Tibial nerve (tissue), 4 donors: ENCODE measurements at regions not wholly inside any gene's neighbourhood (a gene's known extent, or its start where the extent isn't known, plus 50 kb on each side); places are given as distances from the start of the nearest gene placed in this dataset.

ENCODE experiments used
- CTCF ChIP-seq, 5 experiments: fragments of 200-600 bp in 3 of 5; fragments of 450-650 bp in 2 of 5; sonication (generic) in 3 of 5; IDR thresholded peaks; one replicate each; pipeline ENCODE4 v1.5.1; 2016 to 2019; ENCODE audit warnings: antibody characterized with exemption in 5 of 5, mild to moderate bottlenecking in 3 of 5, moderate library complexity in 2 of 5
- EP300 ChIP-seq, 2 donors: sonication (generic); formaldehyde crosslinking; IDR thresholded peaks; one replicate each; pipeline ENCODE4 v1.6.1; 2017; ENCODE audit warnings: antibody characterized with exemption in 2 of 2, mild to moderate bottlenecking in 1 of 2
- POLR2A ChIP-seq, 2 donors: fragments of 450-650 bp; IDR thresholded peaks; one replicate each; pipeline ENCODE4 v1.6.1; 2017; ENCODE audit warnings: antibody characterized with exemption in 2 of 2, mild to moderate bottlenecking in 2 of 2, moderate library complexity in 2 of 2

- TF ChIP-seq CTCF (IDR thresholded peaks at IDR 0.05) (no peak), POLR2A (IDR thresholded peaks at IDR 0.05) (no peak), EP300 (IDR thresholded peaks at IDR 0.05) (no peak)
Observed at GRCh38 chr16:5858180-5858579, 760.6 kb upstream of the EEF2KMT start.
